HCT116 (cell line): ENCODE measurements at regions not wholly inside any gene's neighbourhood (a gene's known extent, or its start where the extent isn't known, plus 50 kb on each side); places are given as distances from the start of the nearest gene placed in this dataset.

Experiments used
- CEBPB ChIP-seq: IDR thresholded peaks from 2 replicates; pipeline ENCODE4 v1.6.1; 2012; ENCODE audit warnings: low read depth
- ELF1 ChIP-seq: IDR thresholded peaks from 2 replicates; pipeline ENCODE4 v1.6.1; 2012; ENCODE audit warnings: low read depth, borderline replicate concordance
- EZH2 ChIP-seq: fragments of 200-600 bp; sonication (generic); IDR thresholded peaks from 2 replicates; pipeline ENCODE4 v1.6.1; 2017; ENCODE audit warnings: antibody characterized with exemption, mixed run types
- EZH2phosphoT487 ChIP-seq: fragments of 200-600 bp; IDR thresholded peaks from 2 replicates; pipeline ENCODE4 v1.6.1; 2018; ENCODE audit warnings: antibody characterized with exemption, borderline replicate concordance
- POLR2A ChIP-seq: IDR thresholded peaks from 2 replicates; pipeline ENCODE4 v1.7.0; 2011; ENCODE audit warnings: borderline replicate concordance; ENCODE audit not compliant: insufficient read depth, insufficient read length; ENCODE audit errors: extremely low read depth
- POLR2AphosphoS5 ChIP-seq: IDR thresholded peaks from 2 replicates; pipeline ENCODE4 v1.6.1; 2011; ENCODE audit warnings: mild to moderate bottlenecking, low read depth, low read length, moderate library complexity
- SIN3A ChIP-seq: IDR thresholded peaks from 2 replicates; pipeline ENCODE4 v1.6.1; 2012; ENCODE audit warnings: low read depth
- SP1 ChIP-seq: IDR thresholded peaks from 2 replicates; pipeline ENCODE4 v1.6.1; 2012; ENCODE audit warnings: low read depth
- TCF7L2 ChIP-seq: IDR thresholded peaks from 2 replicates; pipeline ENCODE4 v1.7.0; 2011; ENCODE audit warnings: borderline replicate concordance, inconsistent platforms; ENCODE audit not compliant: insufficient read depth, insufficient read length; ENCODE audit errors: extremely low read depth
- YY1 ChIP-seq: IDR thresholded peaks from 2 replicates; pipeline ENCODE4 v1.6.1; 2011; ENCODE audit warnings: low read length, low read depth, moderate library complexity, mild to moderate bottlenecking; ENCODE audit not compliant: insufficient replicate concordance; ENCODE audit errors: extremely low read depth
- TF ChIP-seq, protein P1 (sequence below): IDR thresholded peaks from 2 replicates; pipeline ENCODE4 v1.6.1; 2012; ENCODE audit warnings: low read depth
- TF ChIP-seq, protein P2 (sequence below), 3 experiments: fragments of 200-600 bp in 1 of 3; sonication (generic) in 1 of 3; IDR thresholded peaks in 2 of 3; conservative IDR thresholded peaks in 1 of 3; 2 replicates each; pipeline ENCODE4 v1.5.1; 2012 to 2017; ENCODE audit warnings: low read depth in 2 of 3, low read length in 2 of 3, antibody characterized with exemption in 1 of 3, borderline replicate concordance in 1 of 3, control low read depth in 1 of 3, mild to moderate bottlenecking in 1 of 3, mixed read lengths in 1 of 3, mixed run types in 1 of 3, moderate library complexity in 1 of 3; ENCODE audit not compliant: insufficient read depth in 1 of 3
- TF ChIP-seq, protein P3 (sequence below): IDR thresholded peaks from 2 replicates; pipeline ENCODE4 v1.6.1; 2011; ENCODE audit warnings: mild to moderate bottlenecking, low read length, moderate library complexity; ENCODE audit not compliant: insufficient replicate concordance; ENCODE audit errors: extremely low read depth

GRCh38 chr2:187939180-187939579 is 352.5 kb upstream of the GULP1 start:
- no peak for TF ChIP-seq EZH2
- TF ChIP-seq, protein P1, sequence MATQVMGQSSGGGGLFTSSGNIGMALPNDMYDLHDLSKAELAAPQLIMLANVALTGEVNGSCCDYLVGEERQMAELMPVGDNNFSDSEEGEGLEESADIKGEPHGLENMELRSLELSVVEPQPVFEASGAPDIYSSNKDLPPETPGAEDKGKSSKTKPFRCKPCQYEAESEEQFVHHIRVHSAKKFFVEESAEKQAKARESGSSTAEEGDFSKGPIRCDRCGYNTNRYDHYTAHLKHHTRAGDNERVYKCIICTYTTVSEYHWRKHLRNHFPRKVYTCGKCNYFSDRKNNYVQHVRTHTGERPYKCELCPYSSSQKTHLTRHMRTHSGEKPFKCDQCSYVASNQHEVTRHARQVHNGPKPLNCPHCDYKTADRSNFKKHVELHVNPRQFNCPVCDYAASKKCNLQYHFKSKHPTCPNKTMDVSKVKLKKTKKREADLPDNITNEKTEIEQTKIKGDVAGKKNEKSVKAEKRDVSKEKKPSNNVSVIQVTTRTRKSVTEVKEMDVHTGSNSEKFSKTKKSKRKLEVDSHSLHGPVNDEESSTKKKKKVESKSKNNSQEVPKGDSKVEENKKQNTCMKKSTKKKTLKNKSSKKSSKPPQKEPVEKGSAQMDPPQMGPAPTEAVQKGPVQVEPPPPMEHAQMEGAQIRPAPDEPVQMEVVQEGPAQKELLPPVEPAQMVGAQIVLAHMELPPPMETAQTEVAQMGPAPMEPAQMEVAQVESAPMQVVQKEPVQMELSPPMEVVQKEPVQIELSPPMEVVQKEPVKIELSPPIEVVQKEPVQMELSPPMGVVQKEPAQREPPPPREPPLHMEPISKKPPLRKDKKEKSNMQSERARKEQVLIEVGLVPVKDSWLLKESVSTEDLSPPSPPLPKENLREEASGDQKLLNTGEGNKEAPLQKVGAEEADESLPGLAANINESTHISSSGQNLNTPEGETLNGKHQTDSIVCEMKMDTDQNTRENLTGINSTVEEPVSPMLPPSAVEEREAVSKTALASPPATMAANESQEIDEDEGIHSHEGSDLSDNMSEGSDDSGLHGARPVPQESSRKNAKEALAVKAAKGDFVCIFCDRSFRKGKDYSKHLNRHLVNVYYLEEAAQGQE = no peak
- TF ChIP-seq SIN3A = no peak
- TF ChIP-seq, protein P2, sequence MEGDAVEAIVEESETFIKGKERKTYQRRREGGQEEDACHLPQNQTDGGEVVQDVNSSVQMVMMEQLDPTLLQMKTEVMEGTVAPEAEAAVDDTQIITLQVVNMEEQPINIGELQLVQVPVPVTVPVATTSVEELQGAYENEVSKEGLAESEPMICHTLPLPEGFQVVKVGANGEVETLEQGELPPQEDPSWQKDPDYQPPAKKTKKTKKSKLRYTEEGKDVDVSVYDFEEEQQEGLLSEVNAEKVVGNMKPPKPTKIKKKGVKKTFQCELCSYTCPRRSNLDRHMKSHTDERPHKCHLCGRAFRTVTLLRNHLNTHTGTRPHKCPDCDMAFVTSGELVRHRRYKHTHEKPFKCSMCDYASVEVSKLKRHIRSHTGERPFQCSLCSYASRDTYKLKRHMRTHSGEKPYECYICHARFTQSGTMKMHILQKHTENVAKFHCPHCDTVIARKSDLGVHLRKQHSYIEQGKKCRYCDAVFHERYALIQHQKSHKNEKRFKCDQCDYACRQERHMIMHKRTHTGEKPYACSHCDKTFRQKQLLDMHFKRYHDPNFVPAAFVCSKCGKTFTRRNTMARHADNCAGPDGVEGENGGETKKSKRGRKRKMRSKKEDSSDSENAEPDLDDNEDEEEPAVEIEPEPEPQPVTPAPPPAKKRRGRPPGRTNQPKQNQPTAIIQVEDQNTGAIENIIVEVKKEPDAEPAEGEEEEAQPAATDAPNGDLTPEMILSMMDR (IDR thresholded peaks at IDR 0.05 in 2 of 3, conservative IDR thresholded peaks at IDR 0.05 in 1 of 3; ENCODE audit: borderline replicate concordance in 1 of 3, insufficient read depth in 1 of 3, low read depth in 2 of 3, low read length in 2 of 3) = no peak
- no peak for TF ChIP-seq EZH2phosphoT487
- TF ChIP-seq, protein P3, sequence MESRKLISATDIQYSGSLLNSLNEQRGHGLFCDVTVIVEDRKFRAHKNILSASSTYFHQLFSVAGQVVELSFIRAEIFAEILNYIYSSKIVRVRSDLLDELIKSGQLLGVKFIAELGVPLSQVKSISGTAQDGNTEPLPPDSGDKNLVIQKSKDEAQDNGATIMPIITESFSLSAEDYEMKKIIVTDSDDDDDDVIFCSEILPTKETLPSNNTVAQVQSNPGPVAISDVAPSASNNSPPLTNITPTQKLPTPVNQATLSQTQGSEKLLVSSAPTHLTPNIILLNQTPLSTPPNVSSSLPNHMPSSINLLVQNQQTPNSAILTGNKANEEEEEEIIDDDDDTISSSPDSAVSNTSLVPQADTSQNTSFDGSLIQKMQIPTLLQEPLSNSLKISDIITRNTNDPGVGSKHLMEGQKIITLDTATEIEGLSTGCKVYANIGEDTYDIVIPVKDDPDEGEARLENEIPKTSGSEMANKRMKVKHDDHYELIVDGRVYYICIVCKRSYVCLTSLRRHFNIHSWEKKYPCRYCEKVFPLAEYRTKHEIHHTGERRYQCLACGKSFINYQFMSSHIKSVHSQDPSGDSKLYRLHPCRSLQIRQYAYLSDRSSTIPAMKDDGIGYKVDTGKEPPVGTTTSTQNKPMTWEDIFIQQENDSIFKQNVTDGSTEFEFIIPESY = no peak
- no peak for TF ChIP-seq ELF1
- TF ChIP-seq POLR2A = no peak
- no peak for TF ChIP-seq CEBPB
- TF ChIP-seq TCF7L2 = no peak
- no peak for TF ChIP-seq SP1
- no peak for TF ChIP-seq YY1
- TF ChIP-seq POLR2AphosphoS5 = no peak
